GM21423 (cell line): ENCODE measurements at regions not wholly inside any gene's neighbourhood (a gene's known extent, or its start where the extent isn't known, plus 50 kb on each side); places are given as distances from the start of the nearest gene placed in this dataset.
"Not testable (repeated sequence)": the region's sequence is repeated elsewhere in the genome, so short reads cannot be mapped to it uniquely, and the experiment has no call there.

Experiments
- ATAC-seq: cut with Tn5 transposase; IDR thresholded peaks from one replicate; pipeline ENCODE4 v1.9.1; 2021; ENCODE audit warnings: mild to moderate bottlenecking, moderate library complexity; ENCODE audit not compliant: unreplicated experiment

DNA sequence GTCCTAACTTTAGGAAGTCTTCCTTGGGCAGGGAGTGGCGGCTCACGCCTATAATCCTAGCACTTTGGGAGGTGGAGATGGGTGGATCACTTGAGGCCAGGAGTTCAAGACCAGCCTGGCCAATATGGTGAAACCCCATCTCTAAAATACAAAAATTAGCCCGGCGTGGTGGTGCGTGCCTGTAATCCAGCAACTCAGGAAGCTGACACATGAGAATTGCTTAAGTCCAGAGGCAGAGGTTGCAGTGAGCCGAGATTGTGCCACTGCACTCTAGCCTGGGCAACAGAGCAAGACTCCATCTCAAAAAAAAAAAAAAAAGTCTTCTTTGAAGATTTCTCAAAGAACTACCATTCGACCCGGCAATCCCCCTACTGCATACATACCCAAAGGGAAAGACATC lies 50.0 kb upstream of the GPCPD1 start:
- not testable (repeated sequence) for ATAC-seq
